ENCODE measurements at regions not wholly inside any gene's neighbourhood (a gene's known extent, or its start where the extent isn't known, plus 50 kb on each side); places are given as distances from the start of the nearest gene placed in this dataset.
"Not testable (repeated sequence)": the region's sequence is repeated elsewhere in the genome, so short reads cannot be mapped to it uniquely, and the experiment has no call there.

DNA sequence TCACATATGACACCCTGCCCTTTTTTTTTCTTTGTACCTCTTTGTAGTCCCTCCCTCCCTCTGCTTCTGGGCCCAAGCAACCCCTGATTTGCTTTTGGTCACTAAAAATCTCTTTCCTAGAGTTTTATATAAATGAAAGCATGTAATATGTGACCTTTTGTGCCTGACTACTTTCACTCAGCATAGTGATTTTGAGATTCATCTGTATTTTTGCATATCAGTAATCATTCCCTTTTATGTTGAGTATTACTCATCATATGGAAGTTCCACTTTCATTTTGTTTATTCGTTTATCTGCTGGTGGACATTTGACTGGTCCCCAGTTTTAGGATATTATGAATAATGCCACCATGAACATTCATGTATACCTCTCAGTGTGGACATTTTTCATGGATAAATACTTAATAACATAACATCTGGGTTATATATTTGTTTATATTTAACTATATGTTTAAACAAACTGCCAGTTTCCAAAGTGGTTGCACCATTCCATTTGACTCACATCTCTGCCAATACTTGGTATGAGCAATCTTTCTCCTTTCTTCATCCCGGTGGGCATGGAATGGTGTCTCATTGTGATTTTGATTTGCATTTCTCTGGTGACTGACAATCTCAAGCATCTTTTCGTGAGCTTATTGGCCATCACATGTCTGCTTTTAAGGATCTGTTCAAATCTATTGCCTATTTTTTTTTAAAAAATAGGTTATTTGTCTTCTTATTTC lies 115.7 kb upstream of the S1PR3 start:
- no peak overlapping the region for H3K4me3 ChIP-seq
- no peaks in the 10 kb centered on the region for H3K36me3 ChIP-seq
- intact Hi-C loops (cut with DNase I): no loop called here
- TF ChIP-seq, protein P1, sequence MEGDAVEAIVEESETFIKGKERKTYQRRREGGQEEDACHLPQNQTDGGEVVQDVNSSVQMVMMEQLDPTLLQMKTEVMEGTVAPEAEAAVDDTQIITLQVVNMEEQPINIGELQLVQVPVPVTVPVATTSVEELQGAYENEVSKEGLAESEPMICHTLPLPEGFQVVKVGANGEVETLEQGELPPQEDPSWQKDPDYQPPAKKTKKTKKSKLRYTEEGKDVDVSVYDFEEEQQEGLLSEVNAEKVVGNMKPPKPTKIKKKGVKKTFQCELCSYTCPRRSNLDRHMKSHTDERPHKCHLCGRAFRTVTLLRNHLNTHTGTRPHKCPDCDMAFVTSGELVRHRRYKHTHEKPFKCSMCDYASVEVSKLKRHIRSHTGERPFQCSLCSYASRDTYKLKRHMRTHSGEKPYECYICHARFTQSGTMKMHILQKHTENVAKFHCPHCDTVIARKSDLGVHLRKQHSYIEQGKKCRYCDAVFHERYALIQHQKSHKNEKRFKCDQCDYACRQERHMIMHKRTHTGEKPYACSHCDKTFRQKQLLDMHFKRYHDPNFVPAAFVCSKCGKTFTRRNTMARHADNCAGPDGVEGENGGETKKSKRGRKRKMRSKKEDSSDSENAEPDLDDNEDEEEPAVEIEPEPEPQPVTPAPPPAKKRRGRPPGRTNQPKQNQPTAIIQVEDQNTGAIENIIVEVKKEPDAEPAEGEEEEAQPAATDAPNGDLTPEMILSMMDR (IDR thresholded peaks at IDR 0.05): no peak
- TF ChIP-seq POLR2A (IDR thresholded peaks at IDR 0.05; ENCODE audit: low read depth): no peak
- TF ChIP-seq EP300 (IDR thresholded peaks at IDR 0.05): no peak
- TF ChIP-seq POLR2AphosphoS5 (IDR thresholded peaks at IDR 0.05): no peak
- no peaks in the 10 kb centered on the region for H3K27me3 ChIP-seq
- peaks cover 8 to 16% (median 14%) of the 10 kb centered on the region in 4 donors for H3K4me1 ChIP-seq
- no peak for DNase-seq (ENCODE audit: extremely low spot score)
- 87% methylated on average over 3 of the region's 3 CpGs for WGBS
- no peaks in the 10 kb centered on the region for H3K9me3 ChIP-seq
- H3K27ac ChIP-seq (replicated peaks in 1 of 4): no peak overlapping the region

DNA sequence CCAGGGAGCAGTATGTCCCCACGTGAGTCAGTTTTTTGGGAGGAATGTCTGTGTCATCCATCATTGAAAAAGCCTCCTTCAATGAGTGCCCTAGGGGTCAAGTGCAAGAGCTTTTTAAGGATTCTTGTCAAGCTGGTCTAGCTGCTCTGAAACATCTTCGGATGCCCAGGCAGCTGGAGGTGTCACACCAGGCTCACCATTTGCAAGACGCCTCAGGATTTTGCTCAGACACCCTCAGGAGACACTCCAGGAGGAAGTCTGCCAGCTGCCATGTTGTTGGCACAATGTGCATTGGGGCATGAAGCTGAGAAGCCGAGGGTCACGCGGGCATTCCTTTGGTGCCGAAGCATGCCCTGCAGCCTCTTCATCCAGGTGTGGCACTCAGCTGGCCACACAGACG lies 111.1 kb upstream of the S1PR3 start:
- Histone ChIP-seq H3K9me3 (peaks cover 0 to 5% (median 2%) of the 10 kb centered on the region in 4 donors), H3K4me1 (no peaks in the 10 kb centered on the region), H3K27ac (replicated peaks in 1 of 4) (no peak overlapping the region), H3K36me3 (no peaks in the 10 kb centered on the region), H3K4me3 (no peak overlapping the region), H3K27me3 (no peaks in the 10 kb centered on the region)
- WGBS: 84% methylated on average over 6 of the region's 8 CpGs
- intact Hi-C loops (cut with DNase I): no loop called here
- TF ChIP-seq, protein P1 (IDR thresholded peaks at IDR 0.05): no peak
- TF ChIP-seq EP300 (IDR thresholded peaks at IDR 0.05) (no peak), POLR2A (IDR thresholded peaks at IDR 0.05; ENCODE audit: low read depth) (no peak), POLR2AphosphoS5 (IDR thresholded peaks at IDR 0.05) (no peak)
- DNase-seq (ENCODE audit: extremely low spot score): no peak

DNA sequence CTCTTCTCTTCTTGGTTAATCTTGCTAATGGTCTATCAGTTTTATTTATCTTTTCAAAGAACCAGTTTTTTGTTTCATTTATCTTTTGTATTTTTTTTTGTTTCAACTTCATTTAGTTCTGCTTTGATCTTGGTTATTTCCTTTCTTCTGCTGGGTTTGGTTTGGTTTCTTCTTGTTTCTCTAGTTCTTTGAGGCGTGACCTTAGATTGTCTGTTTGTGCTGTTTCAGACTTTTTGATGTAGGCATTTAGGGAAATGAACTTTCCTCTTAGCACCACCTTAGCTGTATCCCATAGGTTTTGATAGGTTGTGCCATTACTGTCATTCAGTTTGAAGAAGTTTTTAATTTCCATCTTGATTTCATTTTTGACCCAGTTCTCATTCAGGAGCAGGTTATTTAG lies 107.0 kb upstream of the S1PR3 start:
- DNase-seq (ENCODE audit: extremely low spot score); H3K27ac ChIP-seq (replicated peaks in 1 of 4); H3K27me3 ChIP-seq; H3K4me1 ChIP-seq; H3K4me3 ChIP-seq; H3K36me3 ChIP-seq; intact Hi-C loops (cut with DNase I); H3K9me3 ChIP-seq: not testable (repeated sequence)
- WGBS: 71% methylated on average over 1 of the region's 1 CpG

DNA sequence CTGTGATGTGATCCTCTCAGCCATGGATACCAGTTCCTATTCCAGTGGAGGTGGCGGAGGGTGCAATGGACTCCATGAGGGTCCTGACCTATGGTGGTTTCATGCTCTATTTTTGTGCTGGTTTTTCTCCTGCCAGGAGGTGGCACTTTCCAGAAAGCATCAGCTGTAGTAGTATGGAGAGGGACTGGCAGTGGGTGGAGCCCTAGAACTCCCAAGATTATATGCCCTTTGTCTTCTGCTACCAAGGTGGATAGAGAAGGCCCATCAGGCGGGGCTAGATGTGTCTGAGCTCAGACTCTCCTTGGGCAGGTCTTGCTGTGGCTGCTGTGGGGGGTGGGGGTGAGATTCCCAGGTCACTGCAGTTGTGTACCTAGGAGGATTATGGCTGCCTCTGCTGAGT lies 104.5 kb upstream of the S1PR3 start:
- H3K27ac ChIP-seq (replicated peaks in 1 of 4); H3K36me3 ChIP-seq; H3K27me3 ChIP-seq; intact Hi-C loops (cut with DNase I); DNase-seq (ENCODE audit: extremely low spot score); H3K4me3 ChIP-seq; H3K4me1 ChIP-seq; H3K9me3 ChIP-seq: not testable (repeated sequence)
- 0% methylated on average over 1 of the region's 2 CpGs for WGBS

- no peaks in the 10 kb centered on the region for H3K27me3 ChIP-seq
- WGBS: 84% methylated on average over 4 of the region's 4 CpGs
- H3K27ac ChIP-seq (replicated peaks in 1 of 4): no peak overlapping the region
- no peak for DNase-seq (ENCODE audit: extremely low spot score)
- H3K4me1 ChIP-seq: peaks cover 0 to 8% (median 0%) of the 10 kb centered on the region in 4 donors
- TF ChIP-seq, protein P1 (IDR thresholded peaks at IDR 0.05): no peak
- TF ChIP-seq EP300 (IDR thresholded peaks at IDR 0.05): no peak
- no peak for TF ChIP-seq POLR2AphosphoS5 (IDR thresholded peaks at IDR 0.05)
- no peak for TF ChIP-seq POLR2A (IDR thresholded peaks at IDR 0.05; ENCODE audit: low read depth)
- no peaks in the 10 kb centered on the region for H3K36me3 ChIP-seq
- intact Hi-C loops (cut with DNase I): no loop called here
- no peaks in the 10 kb centered on the region for H3K9me3 ChIP-seq
- H3K4me3 ChIP-seq: no peak overlapping the region
Measured at GRCh38 chr9:88889386-88889785, 101.9 kb upstream of the S1PR3 start.

DNA sequence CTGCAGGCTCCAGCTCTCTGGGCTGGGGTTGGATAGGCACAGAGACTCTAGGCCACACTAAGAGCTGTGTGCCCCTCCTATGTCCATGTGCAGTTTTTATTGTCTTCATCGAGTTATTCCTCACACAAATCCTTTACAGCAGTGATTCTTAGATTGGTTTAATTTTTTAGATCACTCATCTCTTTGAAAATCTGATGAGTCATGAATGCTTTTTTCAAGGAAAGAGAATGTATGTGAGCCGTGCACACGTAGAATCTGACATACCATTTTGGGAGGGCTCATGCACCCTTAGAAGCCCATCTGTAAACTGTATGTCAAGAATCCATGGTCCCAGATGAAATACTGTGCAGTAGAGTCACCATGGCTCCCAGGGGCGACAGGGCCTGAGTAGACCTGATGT lies 100.7 kb upstream of the S1PR3 start:
- Histone ChIP-seq H3K27ac (replicated peaks in 1 of 4) (no peak overlapping the region), H3K27me3 (no peaks in the 10 kb centered on the region), H3K9me3 (no peaks in the 10 kb centered on the region), H3K4me3 (no peak overlapping the region), H3K4me1 (peaks cover 0 to 8% (median 0%) of the 10 kb centered on the region in 4 donors), H3K36me3 (no peaks in the 10 kb centered on the region)
- TF ChIP-seq, protein P1 (IDR thresholded peaks at IDR 0.05): no peak
- TF ChIP-seq POLR2AphosphoS5 (IDR thresholded peaks at IDR 0.05) (no peak), EP300 (IDR thresholded peaks at IDR 0.05) (no peak), POLR2A (IDR thresholded peaks at IDR 0.05; ENCODE audit: low read depth) (no peak)
- no peak for DNase-seq (ENCODE audit: extremely low spot score)
- intact Hi-C loops (cut with DNase I): no loop called here
- WGBS: 94% methylated on average over 4 of the region's 4 CpGs
